T-helper 2 cell treated with Interferon-gamma antibody and Interleukin-4, amounts not matched to agents 100 ng/mL and 5 ng/mL, for 36 hours (primary cell): ENCODE measurements at regions not wholly inside any gene's neighbourhood (a gene's known extent, or its start where the extent isn't known, plus 50 kb on each side); places are given as distances from the start of the nearest gene placed in this dataset.
"Not testable (repeated sequence)": the region's sequence is repeated elsewhere in the genome, so short reads cannot be mapped to it uniquely, and the experiment has no call there.

Experiments
- intact Hi-C: fragments of 100-400 bp; cut with micrococcal nuclease; formaldehyde crosslinking; loops from one replicate; pipeline ENCODE4 v1.15.1; 2023

DNA sequence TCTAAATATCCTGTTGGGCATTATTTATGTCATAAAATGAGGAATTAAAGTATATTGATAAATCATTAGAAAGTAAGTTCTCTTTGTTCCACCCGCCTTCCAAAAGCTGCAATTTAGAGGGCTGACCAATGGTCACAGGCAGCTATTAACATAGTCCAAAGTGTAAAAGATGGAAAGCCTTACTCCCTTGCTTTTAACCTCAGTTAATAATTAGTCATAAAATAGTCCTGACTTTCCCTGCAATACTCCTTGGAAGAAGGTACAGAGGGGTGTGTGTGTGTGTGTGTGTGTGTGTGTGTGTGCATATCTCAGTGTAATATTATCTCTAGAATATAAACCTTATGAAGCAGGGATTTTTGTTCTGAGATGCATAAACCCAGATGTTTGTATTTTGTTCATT lies 275.4 kb downstream of the FAT4 start:
- intact Hi-C loops = no loop called here

- intact Hi-C loops = no loop called here
These were observed 276.5 kb downstream of the FAT4 start for GRCh38 chr4:125591290-125591689.

- intact Hi-C loops = no loop called here
These were observed 279.4 kb downstream of the FAT4 start for GRCh38 chr4:125594056-125594602.

GRCh38 chr4:125605926-125606325 lies 291.2 kb downstream of the FAT4 start:
- intact Hi-C loops = not testable (repeated sequence)

DNA sequence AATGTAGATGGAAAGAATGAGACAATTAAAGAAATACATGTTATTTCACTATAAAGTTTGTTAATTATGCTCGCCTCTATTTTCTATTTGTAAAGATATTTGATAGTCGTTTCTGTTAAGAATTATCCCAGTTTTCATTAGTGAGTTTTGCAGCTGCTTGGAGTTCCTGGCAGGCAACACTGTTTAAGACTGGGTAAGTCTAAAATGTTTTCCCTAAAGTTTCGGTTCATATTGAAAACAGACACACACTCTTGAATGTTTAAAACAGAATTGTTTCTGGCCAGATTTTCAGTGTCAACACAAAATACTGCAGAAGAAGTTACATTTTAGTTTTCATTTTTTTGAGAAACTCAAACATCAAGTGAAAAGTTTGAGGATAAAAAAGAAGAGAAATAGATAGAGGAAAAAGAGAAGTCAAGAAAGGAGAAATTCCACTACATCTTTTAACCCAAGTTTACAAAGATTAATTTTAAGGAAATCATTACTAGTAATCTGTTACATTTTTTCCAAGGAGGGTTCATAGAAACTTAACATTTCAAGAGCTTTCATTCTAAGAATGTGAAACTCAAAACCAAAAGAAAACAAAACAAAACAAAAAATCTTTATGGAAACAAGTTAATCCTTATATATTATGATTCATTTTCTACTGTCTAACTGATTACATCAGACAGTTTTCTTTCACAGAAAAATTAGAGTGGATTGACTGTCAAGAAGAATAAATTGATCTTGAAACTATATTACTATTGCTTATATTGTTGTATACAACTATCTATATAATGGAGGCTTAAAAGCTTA lies 305.5 kb downstream of the FAT4 start:
- intact Hi-C loops = no loop called here

DNA sequence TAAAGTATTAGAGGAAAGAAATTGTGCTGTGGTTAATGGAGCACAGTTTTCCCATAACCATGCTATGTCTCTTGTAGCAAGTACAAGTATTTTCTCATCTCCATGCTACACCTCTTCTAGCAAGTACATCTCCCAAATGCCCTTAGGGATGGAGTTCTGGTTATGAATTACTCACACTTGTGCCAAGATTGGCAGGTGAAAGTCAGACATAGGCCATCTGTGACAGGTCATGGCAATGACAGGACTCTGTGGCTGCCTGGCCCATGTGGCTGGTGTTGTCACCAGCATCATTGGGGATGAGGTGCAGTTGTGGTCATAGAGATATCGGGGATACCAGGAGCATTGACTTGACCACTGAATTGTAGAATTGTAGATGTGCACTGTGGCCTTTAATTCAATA lies 310.2 kb downstream of the FAT4 start:
- intact Hi-C loops = no loop called here

DNA sequence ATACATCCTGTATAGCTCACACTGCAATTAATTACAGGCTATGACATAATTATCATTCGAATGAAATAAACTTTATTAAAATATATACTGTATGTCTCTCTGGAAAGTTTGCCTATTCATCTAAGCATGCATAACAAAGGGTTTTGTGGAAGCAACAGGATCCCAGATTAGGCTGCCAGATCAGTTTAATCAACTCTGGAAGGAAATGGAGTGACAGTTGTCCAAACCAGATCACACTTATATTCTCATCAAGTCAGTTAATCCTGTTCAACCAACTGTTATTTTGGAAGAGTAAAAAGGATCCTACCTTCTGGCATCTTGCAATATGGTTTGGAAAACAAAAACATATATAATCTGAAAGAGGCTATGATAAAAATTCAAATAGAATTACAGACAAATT lies 312.2 kb downstream of the FAT4 start:
- intact Hi-C loops = no loop called here

GRCh38 chr4:125639182-125639621 lies 324.4 kb downstream of the FAT4 start:
- intact Hi-C loops = no loop called here

- intact Hi-C loops = no loop called here
These were observed 326.9 kb downstream of the FAT4 start for GRCh38 chr4:125641611-125642010.

GRCh38 chr4:125642645-125643044 lies 327.9 kb downstream of the FAT4 start:
- intact Hi-C loops = no loop called here

DNA sequence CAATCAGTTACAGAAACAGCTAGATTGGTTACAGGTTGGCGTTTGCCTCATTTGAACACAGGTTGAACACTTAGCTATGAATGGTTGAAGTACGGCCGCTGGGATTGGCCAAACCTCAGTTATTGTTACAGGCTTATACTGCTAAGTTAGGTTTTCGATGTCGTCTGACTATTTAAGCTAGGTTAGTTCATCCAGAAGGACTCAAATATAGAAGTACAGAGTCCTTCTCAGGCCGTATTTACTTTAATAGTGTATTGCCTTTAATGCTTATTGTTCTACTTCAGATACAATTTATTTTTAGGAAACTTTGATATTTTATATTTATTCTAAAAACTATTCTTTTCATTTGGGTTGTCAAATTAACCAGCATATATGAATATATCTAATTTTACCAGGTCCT lies 334.7 kb downstream of the FAT4 start:
- intact Hi-C loops = no loop called here

DNA sequence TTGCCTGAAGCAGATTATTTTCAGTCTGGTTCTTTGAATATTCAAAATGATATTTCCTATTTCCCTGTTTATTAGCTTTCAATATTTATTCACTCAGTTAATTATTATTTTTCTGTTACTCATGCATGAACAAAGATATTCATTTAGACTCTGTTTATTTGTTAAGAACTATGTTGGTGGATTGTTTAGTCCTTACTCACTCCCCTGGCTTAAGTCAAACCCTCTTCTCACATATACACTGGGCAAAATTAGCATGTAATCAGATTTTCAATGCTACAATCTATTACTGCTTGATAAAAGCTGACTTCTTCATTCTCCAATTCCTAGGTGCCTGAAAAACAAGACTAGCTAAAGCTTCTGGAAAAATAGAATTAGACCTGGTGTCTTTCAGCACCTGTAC lies 335.8 kb downstream of the FAT4 start:
- intact Hi-C loops = no loop called here

DNA sequence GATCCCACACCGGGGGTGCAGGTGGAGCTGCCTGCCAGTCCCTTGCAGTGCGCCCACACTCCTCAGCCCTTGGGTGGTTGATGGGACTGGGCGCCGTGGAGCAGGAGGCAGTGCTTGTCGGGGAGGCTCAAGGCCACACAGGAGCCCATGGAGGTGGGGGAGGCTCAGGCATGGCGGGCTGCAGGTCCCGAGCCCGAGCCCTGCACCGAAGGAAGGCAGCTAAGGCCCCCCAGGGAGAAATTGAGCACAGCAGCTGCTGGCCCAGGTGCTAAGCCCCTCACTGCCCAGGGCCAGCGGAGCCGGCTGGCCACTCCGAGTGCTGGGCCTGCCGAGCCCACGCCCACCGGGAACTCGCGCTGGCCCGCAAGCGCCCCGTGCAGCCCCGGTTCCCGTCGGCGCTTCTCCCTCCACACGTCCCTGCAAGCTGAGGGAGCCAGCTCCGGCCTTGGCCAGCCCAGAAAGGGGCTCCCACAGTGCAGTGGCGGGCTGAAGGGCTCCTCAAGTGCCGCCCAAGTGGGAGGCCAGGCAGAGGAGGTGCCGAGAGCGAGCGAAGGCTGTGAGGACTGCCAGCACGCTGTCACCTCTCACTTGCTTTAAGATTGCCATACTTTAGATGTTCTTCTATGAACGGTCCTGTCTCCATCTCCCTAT lies 337.1 kb downstream of the FAT4 start:
- intact Hi-C loops = not testable (repeated sequence)

DNA sequence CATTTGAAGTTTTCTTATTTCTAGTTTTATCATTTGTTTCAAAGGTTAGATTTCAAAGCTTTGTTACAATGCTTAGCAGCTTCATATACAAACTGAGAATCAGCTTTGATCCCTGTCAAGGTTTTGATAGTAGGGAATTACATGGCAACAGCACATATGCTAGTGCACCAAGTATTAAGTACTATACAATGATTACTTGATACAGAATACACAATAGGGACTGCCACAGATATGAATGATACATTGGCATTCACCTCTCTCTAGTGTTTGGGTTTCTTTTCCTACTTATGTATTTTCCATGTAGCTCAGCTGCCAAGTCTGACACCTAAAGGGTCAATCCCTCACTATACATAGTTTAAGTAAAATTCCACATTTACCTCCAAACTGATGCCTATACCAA lies 344.0 kb downstream of the FAT4 start:
- intact Hi-C loops = no loop called here

DNA sequence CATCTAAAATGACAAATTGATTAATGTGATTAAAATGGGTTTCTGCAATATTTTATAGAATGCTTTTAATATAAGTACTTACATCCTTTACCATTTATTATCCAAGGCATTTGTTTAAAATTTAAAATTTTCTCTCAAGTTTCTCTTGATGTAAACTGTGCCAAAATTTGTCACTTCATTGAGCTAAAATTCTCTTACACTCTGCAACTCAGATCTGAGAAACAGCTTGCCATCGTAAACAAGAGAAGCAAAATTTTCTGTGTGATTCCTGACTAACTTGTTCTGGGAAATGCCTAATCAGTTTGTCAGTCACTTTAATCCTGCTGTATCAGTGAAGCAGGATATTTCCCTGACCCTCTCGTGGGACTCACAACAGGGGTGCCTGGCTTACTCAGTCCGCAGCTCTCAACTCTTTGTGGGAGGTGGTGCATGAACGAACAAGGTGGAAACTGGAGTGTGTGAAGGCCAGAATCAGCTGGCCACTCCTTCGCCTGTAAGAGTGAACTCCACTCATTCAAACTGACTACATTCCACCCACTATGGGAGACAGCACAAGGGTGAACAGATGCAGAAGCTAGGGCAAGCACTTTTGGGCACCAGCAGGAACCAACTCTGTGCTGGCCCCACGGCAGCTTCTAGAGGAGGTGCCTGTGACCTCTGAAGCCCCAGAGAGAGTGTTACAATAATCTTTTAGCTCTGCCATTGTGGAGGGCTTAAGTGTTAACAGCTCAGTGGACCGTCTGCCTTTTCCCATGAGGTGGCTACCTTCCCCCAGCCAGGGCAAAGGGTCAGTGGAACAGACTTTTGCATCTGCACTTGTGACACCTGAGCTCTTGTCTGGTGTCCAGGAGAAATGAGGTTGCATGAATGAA lies 349.4 kb downstream of the FAT4 start:
- intact Hi-C loops = no loop called here

GRCh38 chr4:125666635-125667034 lies 351.9 kb downstream of the FAT4 start:
- intact Hi-C loops = no loop called here

DNA sequence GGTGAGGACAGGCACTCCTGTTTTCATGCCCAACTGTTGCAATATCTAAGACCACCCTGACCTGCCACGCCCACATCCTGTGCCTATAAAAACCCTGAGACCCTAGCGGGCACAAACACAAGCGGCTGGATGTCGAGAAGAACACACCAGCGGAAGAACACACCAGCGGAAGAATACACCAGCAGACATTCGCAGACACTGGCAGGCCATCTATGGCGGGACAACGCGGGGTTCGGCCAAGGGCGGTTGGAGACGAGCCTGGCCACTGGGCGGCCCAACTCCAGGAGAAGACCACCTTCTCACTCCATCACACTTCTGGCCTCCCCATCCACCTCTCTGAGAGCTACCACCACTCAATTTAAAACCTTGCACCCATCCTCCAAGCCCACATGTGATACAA lies 361.4 kb downstream of the FAT4 start:
- intact Hi-C loops = no loop called here

- intact Hi-C loops = no loop called here
These were observed 361.8 kb downstream of the FAT4 start for GRCh38 chr4:125676583-125676982.

GRCh38 chr4:125677665-125678307 lies 363.0 kb downstream of the FAT4 start:
- intact Hi-C loops = no loop called here

DNA sequence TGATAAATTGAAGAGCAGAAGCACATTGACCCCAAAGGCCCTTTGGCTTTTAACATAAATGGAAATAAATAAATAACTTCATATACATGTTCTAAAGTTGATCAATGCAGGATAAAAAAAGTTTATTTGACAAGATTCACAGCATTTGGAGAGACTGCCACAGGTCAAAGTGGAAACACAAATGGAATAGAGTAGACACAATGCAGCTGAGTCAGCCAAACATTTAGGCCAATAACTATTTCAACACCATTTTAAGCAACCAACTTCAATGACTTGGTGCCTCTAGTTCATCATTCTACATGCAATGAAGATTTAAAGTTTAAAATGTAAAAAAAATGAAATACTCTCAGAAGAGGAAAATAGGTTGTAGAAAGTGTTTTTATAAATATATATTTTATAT lies 365.2 kb downstream of the FAT4 start:
- intact Hi-C loops = no loop called here

DNA sequence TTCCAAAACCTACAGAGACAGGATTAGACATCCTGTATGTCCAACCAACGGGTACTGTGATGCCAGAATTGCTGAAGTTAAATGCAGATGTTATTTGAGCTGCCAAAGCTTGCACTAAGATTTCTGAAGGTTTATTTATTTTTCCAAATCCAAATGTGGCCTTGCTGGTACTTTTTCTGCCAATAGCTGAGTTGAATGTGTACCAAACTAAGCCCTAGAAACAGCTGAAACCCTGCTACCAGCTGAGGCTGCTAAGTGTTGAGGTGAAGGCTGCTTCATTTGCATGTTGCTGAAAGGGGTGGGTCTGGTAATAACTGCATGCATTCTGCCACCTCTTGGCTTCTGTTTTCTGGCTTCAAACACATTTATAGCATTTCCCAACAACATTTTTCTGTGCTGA lies 366.5 kb downstream of the FAT4 start:
- intact Hi-C loops = no loop called here
